Activated naive CD4-positive, alpha-beta T cell treated with Interleukin-2 at 50 U/mL for 16 hours (primary cell): ENCODE measurements at regions not wholly inside any gene's neighbourhood (a gene's known extent, or its start where the extent isn't known, plus 50 kb on each side); places are given as distances from the start of the nearest gene placed in this dataset.
"Not testable (repeated sequence)": the region's sequence is repeated elsewhere in the genome, so short reads cannot be mapped to it uniquely, and the experiment has no call there.

Experiments used
- DNase-seq: peaks from one replicate; pipeline ENCODE4 v3.0.0-alpha.2; 2020

- DNase-seq, result no peak
Observed at GRCh38 chr6:97939440-97940168, 656.6 kb upstream of the MMS22L start.

GRCh38 chr6:97947841-97948240, 664.8 kb upstream of the MMS22L start:
- DNase-seq, result no peak

GRCh38 chr6:97958134-97958533, 675.1 kb upstream of the MMS22L start:
- DNase-seq, result no peak

GRCh38 chr6:97963193-97963592, 680.2 kb upstream of the MMS22L start:
- no peak for DNase-seq

GRCh38 chr6:97969065-97969464, 686.0 kb upstream of the MMS22L start:
- no peak for DNase-seq

- no peak for DNase-seq
Observed at GRCh38 chr6:97977084-97977483, 694.1 kb upstream of the MMS22L start.

GRCh38 chr6:97978855-97979271, 695.8 kb upstream of the MMS22L start:
- no peak for DNase-seq

GRCh38 chr6:97979285-97979684, 696.3 kb upstream of the MMS22L start:
- not testable (repeated sequence) for DNase-seq

GRCh38 chr6:97989451-97989850, 706.4 kb upstream of the MMS22L start:
- no peak for DNase-seq

- DNase-seq, result no peak
Observed at GRCh38 chr6:97995158-97995557, 712.1 kb upstream of the MMS22L start.

GRCh38 chr6:98002678-98003077, 719.7 kb upstream of the MMS22L start:
- DNase-seq, result no peak

- no peak for DNase-seq
Observed at GRCh38 chr6:98014442-98015201, 731.6 kb upstream of the MMS22L start.

GRCh38 chr6:98016565-98016964, 733.5 kb upstream of the MMS22L start:
- no peak for DNase-seq

- DNase-seq, result no peak
Observed at GRCh38 chr6:98020222-98020621, 737.2 kb upstream of the MMS22L start.

- DNase-seq, result no peak
Observed at GRCh38 chr6:98024359-98024758, 741.3 kb upstream of the MMS22L start.

- no peak for DNase-seq
Observed at GRCh38 chr6:98027898-98028297, 744.9 kb upstream of the MMS22L start.

GRCh38 chr6:98033617-98034016, 750.6 kb upstream of the MMS22L start:
- DNase-seq, result no peak

- DNase-seq, result no peak
Observed at GRCh38 chr6:98036344-98036923, 753.4 kb upstream of the MMS22L start.

GRCh38 chr6:98037571-98037970, 754.6 kb upstream of the MMS22L start:
- no peak for DNase-seq

- DNase-seq, result no peak
Observed at GRCh38 chr6:98039443-98039842, 756.4 kb upstream of the MMS22L start.

GRCh38 chr6:98039904-98040607, 757.0 kb upstream of the MMS22L start:
- no peak for DNase-seq

- no peak for DNase-seq
Observed at GRCh38 chr6:98041056-98041455, 758.0 kb upstream of the MMS22L start.

- no peak for DNase-seq
Observed at GRCh38 chr6:98041921-98042320, 758.9 kb upstream of the MMS22L start.
